H1 (cell line): ENCODE measurements at regions not wholly inside any gene's neighbourhood (a gene's known extent, or its start where the extent isn't known, plus 50 kb on each side); places are given as distances from the start of the nearest gene placed in this dataset.

Experiments used
- BRCA1 ChIP-seq: IDR thresholded peaks from 2 replicates; pipeline ENCODE4 v1.6.1; 2012; ENCODE audit warnings: low read depth, low read length, improper control_type of control experiment
- FOSL1 ChIP-seq: IDR thresholded peaks from 2 replicates; pipeline ENCODE4 v1.6.1; 2011; ENCODE audit warnings: mild to moderate bottlenecking, low read depth, low read length, moderate library complexity; ENCODE audit not compliant: insufficient read depth
- JUN ChIP-seq: IDR thresholded peaks from 2 replicates; pipeline ENCODE4 v1.6.1; 2011; ENCODE audit warnings: low read depth, mild to moderate bottlenecking, improper control_type of control experiment, low read length
- TF ChIP-seq, protein P1 (sequence below): IDR thresholded peaks from 2 replicates; pipeline ENCODE4 v1.6.1; 2012; ENCODE audit warnings: low read length, inconsistent platforms

DNA sequence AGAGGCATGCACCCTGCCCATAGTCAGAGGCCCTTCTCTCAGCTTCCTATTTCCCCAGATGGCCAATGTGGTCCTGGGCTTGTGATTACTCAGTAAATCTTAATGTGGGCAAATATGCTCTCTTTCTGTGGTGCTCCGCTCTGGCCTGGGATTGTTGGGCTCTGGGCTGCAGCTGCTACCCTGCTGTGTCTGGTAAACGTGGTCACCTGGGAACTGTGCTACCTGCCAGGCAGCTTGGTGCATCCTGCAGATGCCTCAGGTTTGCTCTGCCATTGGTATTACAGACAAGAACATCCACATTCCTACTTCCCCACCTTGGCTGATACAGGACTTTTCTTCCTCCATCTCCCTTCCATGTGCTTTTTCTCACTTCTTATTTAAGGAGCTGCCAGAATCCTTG, 611.5 kb upstream of the IMPG1 start (continued):
- TF ChIP-seq, protein P1, sequence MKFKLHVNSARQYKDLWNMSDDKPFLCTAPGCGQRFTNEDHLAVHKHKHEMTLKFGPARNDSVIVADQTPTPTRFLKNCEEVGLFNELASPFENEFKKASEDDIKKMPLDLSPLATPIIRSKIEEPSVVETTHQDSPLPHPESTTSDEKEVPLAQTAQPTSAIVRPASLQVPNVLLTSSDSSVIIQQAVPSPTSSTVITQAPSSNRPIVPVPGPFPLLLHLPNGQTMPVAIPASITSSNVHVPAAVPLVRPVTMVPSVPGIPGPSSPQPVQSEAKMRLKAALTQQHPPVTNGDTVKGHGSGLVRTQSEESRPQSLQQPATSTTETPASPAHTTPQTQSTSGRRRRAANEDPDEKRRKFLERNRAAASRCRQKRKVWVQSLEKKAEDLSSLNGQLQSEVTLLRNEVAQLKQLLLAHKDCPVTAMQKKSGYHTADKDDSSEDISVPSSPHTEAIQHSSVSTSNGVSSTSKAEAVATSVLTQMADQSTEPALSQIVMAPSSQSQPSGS, result no peak
- TF ChIP-seq JUN, result no peak
- no peak for TF ChIP-seq BRCA1
- TF ChIP-seq FOSL1, result no peak
